Fibroblast of mammary gland (primary cell): ENCODE measurements at regions not wholly inside any gene's neighbourhood (a gene's known extent, or its start where the extent isn't known, plus 50 kb on each side); places are given as distances from the start of the nearest gene placed in this dataset.

Experiments
- DNase-seq: peaks from one replicate; pipeline ENCODE4 v3.0.0-alpha.2; 2010; ENCODE audit warnings: low read depth
- H3K4me3 ChIP-seq: 2 replicates; pipeline ENCODE4 v1.5.1; 2011; ENCODE audit warnings: low read depth, mild to moderate bottlenecking, low read length, moderate library complexity; ENCODE audit not compliant: control insufficient read depth
- TF ChIP-seq, protein P1 (sequence below): conservative IDR thresholded peaks from 2 replicates; pipeline ENCODE4 v1.5.1; 2011; ENCODE audit warnings: low read depth, low read length, inconsistent platforms; ENCODE audit not compliant: control insufficient read depth, insufficient read depth

DNA sequence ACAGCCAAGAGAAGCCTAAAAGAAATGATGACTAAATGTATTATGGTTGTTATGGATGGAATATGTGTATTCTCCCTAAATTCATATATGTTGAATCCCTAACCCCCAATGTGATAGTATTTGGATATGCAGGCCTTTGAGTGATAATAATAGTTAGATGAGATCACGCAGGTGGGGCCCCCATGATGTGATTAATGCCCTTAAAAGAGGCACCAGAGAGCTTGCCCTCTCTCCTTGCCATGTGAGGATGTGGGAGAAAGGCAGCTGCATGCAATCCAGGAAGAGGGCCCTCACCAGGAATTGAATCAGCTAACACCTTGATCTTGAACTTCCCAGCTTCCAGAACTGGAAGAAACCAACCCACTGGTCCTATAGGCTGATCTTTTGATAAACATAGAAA is 190.6 kb upstream of the TCF21 start:
- no peak for DNase-seq
- H3K4me3 ChIP-seq = no peak overlapping the region
- TF ChIP-seq, protein P1, sequence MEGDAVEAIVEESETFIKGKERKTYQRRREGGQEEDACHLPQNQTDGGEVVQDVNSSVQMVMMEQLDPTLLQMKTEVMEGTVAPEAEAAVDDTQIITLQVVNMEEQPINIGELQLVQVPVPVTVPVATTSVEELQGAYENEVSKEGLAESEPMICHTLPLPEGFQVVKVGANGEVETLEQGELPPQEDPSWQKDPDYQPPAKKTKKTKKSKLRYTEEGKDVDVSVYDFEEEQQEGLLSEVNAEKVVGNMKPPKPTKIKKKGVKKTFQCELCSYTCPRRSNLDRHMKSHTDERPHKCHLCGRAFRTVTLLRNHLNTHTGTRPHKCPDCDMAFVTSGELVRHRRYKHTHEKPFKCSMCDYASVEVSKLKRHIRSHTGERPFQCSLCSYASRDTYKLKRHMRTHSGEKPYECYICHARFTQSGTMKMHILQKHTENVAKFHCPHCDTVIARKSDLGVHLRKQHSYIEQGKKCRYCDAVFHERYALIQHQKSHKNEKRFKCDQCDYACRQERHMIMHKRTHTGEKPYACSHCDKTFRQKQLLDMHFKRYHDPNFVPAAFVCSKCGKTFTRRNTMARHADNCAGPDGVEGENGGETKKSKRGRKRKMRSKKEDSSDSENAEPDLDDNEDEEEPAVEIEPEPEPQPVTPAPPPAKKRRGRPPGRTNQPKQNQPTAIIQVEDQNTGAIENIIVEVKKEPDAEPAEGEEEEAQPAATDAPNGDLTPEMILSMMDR = no peak

DNA sequence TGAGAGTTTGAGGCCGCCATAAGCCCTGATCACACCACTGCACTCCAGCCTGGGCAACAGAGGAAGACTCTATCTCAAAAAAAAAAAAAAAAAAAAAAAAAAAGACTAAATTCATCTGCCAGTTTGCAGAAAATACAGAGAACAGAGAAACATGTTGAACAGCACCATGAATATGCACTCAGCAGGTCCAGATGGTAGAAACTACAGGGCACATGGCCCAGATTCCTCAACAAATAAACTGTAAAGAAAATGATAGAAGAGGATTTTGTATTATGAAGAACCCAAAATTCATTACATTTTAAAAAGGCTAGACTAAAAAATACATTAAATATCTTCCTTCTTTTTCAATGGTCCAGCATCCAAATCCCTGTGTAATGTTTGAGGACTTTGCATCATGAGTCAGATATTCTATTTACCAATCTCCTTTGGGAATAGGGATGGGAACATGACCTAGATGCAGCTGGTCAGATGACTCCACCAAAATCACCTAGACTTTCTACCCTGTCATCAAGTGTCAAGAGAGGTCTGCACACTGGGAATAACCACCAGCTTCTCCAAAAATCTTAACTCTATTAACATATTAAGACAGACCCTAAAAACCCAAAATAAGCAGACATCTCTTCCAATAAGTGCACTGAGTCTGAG is 189.1 kb upstream of the TCF21 start:
- H3K4me3 ChIP-seq = no peak overlapping the region
- DNase-seq = peak; percentile 94
- TF ChIP-seq, protein P1 = no peak

DNA sequence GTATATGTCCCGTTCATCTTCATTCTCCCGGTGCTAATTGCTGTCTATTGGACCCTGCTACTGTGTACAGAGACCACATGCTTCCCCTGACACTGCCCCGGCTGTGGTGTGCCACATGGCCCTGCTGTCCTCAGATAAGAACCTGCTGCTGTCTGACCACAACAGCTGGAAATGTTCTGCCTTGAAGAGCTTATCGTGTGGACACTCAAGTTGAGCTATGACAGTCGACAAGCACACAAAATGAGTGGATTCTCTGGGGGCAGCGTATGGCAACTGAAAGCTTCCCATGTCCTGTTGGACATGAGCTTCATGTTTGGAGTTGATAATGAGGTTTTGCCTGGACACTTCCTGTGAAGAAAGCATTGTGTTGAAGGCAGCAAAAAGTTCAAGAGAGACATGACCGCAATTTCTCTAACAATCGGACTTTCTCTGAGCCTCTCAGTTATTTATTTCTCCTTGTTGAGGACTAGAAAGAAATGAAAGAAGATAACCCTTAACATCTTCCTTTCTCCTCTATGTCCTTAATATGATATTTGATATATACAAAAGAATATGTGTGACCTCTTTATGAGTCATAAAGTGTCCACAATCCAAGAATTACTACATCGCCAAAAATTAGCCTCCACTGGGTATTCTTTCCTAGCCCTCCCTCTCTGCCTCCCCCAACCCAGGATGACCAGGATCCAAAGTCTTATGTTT is 187.1 kb upstream of the TCF21 start:
- DNase-seq = peak; percentile 80
- TF ChIP-seq, protein P1 = no peak
- H3K4me3 ChIP-seq = no peak overlapping the region

DNA sequence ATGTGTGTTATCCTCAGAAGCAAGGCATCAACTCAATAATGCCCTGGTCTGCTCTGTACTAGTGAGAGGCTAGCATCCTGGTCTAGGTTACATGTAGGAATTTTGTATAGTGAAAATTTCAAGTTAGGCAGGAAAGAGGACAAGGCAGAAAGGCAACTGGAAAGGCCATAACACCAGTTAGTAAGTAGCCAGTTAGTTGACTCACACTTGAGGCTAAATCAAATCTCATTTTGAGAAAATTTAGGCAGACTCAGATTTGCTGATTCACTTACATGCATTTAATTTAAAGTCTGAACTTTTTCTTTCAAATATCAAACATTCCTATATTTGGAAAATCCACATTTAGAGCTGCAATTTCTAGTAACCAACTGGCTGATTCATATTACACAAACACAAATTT is 184.5 kb upstream of the TCF21 start:
- TF ChIP-seq, protein P1 = no peak
- peak; percentile 77 for DNase-seq
- no peak overlapping the region for H3K4me3 ChIP-seq

DNA sequence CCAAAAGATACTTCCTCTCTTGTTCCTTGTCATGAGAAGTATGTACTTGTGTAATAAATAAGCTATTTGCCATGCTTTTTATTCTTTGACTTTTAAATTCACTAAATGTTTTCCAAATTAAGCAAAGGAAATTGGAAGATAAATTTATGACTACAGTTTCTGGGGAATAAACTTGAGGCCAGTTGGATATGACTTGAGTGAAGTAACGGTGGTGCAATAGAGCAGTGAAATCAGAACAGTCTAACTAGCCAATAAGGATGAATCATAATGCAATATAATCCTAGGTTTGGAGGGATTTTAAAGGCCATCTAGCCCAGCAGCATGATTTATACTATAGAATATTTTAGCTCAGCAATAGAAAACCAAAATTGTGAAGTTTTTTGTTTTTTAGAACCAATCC is 183.8 kb upstream of the TCF21 start:
- peak; percentile 95 for DNase-seq
- H3K4me3 ChIP-seq = no peak overlapping the region
- TF ChIP-seq, protein P1 = no peak

DNA sequence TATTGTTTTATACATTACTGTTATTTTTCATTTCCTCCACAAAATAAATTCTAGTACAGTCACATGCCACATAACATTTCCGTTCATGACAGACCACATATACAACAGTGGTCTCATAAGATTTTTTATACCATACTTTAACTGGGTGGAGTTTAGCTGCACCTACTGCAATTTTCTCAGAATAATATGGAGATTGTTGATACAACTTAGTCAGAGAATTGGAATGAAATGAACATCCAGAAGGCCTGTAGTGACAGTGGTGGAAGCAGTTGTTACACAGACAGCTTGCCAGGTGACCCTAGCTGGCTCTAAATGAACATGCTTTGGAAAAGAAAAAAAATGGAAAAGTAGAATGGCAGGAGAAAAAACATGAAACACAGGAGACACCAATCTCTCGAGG is 183.2 kb upstream of the TCF21 start:
- TF ChIP-seq, protein P1 = no peak
- peak; percentile 83 for DNase-seq
- no peak overlapping the region for H3K4me3 ChIP-seq
